ENCODE measurements at regions not wholly inside any gene's neighbourhood (a gene's known extent, or its start where the extent isn't known, plus 50 kb on each side); places are given as distances from the start of the nearest gene placed in this dataset.
"Not testable (repeated sequence)": the region's sequence is repeated elsewhere in the genome, so short reads cannot be mapped to it uniquely, and the experiment has no call there.

DNA sequence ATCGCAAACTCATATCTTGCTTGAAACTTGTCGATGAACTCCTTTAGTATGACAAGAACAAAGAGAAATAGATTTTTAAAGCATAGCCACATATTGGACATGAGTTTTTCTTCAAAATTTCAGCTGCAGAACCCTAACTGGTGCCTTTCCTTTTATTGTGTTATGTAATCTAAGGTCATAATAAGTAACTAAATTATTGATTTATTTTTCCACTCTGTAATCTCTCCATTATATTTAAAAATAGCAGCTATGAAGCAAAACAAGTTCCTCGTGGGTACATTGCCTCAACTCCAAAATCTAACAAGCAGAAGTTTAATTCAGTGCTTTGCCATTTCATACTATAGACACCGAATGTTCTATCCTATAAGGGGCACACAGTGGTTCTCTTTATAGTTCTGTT is 159.2 kb upstream of the PRSS1 start:
- in situ Hi-C loops (cut with HindIII; ENCODE audit: low pct_unique_long_range_greater_than_20kb, low sequenced_read_pairs), result no loop called here
- DNase-seq (ENCODE audit: low read depth, low spot score), result no peak

DNA sequence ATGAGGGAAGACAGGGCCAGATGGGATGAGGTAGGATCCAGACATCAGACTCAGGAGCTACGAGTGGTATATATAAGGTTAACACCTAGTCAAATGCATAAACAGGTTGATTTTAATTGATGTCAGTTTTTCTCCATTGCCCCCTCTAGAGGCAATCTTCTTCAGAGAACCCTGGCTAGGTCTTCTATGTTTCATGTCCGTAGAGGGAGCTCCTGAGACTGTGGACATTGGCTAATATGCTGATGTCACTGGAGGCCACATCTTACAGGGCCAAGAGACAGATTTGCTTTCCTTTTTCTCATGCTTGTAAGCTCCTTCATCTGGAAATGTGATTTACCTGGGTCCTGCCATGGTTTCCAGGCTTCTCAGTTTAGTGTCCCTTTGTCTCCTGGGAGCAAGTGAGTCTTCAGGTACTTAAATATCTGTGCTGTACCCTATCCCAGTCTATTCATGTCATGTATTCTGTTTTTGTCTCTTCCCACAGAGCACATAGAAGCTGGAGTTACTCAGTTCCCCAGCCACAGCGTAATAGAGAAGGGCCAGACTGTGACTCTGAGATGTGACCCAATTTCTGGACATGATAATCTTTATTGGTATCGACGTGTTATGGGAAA is 161.6 kb upstream of the PRSS1 start:
- DNase-seq (ENCODE audit: low read depth, low spot score), result peak; percentile 90
- in situ Hi-C loops (cut with HindIII; ENCODE audit: low pct_unique_long_range_greater_than_20kb, low sequenced_read_pairs), result no loop called here

DNA sequence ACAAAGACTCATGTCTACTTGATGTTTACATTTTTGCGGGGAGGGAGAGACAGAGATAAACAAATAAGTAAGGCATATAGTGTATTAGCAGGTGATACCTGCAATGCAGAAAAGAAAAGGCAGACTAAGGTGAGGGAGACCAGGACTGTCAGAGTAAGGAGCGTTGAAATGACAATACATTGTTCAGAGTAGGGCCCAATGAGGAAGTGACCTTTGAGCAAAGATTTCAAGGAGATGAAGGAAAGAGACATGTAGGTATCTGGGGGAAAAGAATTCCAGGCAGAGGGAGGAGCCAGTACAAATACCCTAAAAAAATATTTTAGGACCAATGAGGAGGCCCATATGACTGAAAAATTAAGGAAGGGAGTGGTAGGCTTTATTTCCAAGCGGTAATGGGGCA is 162.7 kb upstream of the PRSS1 start:
- DNase-seq (ENCODE audit: low read depth, low spot score), result no peak
- in situ Hi-C loops (cut with HindIII; ENCODE audit: low pct_unique_long_range_greater_than_20kb, low sequenced_read_pairs), result no loop called here

DNA sequence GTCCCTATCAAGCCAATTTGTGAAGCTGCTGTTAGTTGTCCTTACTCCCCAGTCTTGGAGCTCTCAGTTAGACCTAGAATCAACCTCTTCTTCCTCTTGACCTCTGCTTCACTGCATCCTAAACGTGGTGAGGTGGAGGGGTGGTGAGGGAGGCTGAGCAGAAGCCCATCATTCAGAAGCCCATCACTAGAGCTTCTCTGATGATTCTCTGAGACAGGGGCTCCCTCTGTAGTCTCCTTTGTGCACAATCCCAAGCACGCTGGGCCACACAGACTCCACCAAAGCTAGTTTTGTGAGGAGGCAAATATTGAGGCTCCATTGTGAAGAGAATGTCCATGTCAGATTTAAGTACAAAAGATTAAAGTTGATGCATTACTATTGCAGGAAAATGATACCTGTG is 163.8 kb upstream of the PRSS1 start:
- DNase-seq (ENCODE audit: low read depth, low spot score), result peak; percentile 46
- in situ Hi-C loops (cut with HindIII; ENCODE audit: low pct_unique_long_range_greater_than_20kb, low sequenced_read_pairs), result no loop called here

DNA sequence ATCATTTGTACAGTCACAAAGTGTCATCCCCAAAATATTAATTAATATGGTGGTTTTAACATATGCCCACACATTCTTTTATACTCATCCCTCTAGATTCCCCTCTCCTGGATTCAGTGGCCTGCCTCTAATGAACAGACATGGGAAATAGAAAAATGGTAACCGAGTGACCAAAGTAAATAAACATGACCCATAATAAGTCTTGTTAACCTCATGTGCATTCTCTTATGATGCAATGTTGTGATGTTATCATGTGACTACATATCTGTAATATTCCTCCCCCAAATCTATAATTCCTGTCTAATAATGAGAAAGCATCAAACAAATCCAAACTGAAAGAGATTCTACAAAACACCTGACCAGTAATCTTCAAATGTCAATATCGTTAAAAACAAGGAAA is 164.5 kb upstream of the PRSS1 start:
- no peak for DNase-seq (ENCODE audit: low read depth, low spot score)
- in situ Hi-C loops (cut with HindIII; ENCODE audit: low pct_unique_long_range_greater_than_20kb, low sequenced_read_pairs), result no loop called here

DNA sequence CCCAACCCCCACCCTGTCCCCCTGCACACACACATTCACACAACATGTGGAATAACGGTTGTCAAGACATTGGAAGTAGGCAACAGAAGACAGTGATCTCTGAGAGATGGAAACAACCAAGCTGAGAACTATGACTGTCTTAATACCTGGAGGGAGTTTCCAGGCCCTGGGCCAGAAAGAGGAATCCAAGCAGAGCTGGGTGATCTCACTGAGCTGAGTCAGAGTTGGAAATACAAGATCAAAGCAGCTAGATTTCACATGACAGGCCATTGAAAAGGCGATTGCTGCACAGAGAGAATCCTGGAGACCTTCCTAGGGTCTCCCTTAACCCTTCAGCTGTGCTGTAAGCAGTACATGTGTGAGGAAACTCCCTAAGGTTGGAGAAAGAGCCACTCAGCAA is 165.8 kb upstream of the PRSS1 start:
- in situ Hi-C loops (cut with HindIII; ENCODE audit: low pct_unique_long_range_greater_than_20kb, low sequenced_read_pairs), result no loop called here

DNA sequence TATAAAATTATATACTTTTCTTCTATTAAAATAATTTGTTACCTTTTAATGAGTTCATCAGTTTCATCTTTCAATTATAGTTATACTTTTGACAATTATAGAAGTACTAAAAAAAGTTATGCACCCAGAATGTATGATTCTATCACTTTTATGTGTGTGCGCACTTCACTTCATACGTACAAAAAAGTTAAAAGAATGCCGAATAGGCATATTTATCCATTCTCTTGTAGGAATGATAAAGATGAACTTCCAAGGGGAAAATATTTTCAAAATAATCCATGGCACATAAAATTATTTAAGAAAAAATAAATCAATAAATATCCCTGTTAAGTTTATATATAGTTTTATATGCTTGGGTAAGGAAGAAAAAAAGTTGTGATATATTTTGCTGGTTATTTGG is 166.9 kb upstream of the PRSS1 start:
- in situ Hi-C loops (cut with HindIII; ENCODE audit: low pct_unique_long_range_greater_than_20kb, low sequenced_read_pairs), result no loop called here
- no peak for DNase-seq (ENCODE audit: low read depth, low spot score)

More for the DNA sequence above, 165.8 kb upstream of the PRSS1 start:
- DNase-seq (ENCODE audit: low read depth, low spot score), result peak; percentile 62

DNA sequence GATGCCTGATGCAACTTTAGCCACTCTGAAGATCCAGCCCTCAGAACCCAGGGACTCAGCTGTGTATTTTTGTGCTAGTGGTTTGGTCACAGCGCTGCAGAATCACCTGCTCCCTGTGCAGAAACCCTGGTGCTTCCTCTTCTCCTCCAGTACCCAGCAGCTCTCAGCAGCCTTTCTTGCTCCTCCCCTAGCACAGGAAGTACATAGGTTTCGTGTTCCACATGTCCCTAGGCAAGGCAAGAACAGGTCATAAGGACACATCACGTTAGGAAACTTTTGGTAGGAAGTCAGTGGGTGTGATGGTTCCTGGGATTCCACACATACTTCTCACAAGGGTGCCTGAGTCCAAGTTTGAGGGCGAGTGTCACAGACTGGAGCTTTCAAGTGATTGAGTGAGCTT is 167.9 kb upstream of the PRSS1 start:
- DNase-seq (ENCODE audit: low read depth, low spot score), result peak; percentile 16
- in situ Hi-C loops (cut with HindIII; ENCODE audit: low pct_unique_long_range_greater_than_20kb, low sequenced_read_pairs), result no loop called here

DNA sequence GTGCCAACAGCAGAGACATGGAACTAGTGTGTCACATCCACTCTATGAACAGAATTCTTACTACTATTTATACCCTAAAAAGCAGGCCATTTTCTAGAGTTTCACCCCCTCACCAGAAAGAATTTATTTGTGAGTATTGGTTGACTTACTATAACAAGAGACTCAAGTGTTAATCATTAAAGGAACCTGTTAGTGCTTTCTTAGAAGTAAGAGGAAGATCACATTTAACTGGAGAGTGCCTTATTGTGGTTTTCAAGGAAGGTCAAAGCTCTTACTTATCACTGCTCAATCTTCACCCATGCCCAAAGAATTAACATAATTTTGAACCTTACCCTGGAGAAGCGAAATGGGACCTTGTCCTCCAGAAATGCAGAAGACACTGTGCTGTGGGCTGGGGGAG is 169.3 kb upstream of the PRSS1 start:
- in situ Hi-C loops (cut with HindIII; ENCODE audit: low pct_unique_long_range_greater_than_20kb, low sequenced_read_pairs), result no loop called here
- no peak for DNase-seq (ENCODE audit: low read depth, low spot score)

DNA sequence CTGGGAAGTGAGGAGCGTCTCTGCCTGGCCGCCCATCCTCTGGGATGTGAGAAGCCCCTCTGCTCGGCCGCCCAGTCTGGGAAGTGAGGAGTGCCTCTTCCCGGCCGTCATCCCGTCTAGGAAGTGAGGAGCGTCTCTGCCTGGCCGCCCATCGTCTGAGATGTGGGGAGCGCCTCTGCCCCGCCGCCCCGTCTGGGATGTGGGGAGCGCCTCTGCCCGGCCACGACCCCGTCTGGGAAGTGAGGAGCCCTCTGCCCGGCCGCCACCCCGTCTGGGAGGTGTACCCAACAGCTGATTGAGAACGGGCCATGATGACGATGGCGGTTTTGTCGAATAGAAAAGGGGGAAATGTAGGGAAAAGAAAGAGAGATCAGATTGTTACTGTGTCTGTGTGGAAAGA is 173.9 kb upstream of the PRSS1 start:
- DNase-seq (ENCODE audit: low read depth, low spot score); in situ Hi-C loops (cut with HindIII; ENCODE audit: low pct_unique_long_range_greater_than_20kb, low sequenced_read_pairs): not testable (repeated sequence)

DNA sequence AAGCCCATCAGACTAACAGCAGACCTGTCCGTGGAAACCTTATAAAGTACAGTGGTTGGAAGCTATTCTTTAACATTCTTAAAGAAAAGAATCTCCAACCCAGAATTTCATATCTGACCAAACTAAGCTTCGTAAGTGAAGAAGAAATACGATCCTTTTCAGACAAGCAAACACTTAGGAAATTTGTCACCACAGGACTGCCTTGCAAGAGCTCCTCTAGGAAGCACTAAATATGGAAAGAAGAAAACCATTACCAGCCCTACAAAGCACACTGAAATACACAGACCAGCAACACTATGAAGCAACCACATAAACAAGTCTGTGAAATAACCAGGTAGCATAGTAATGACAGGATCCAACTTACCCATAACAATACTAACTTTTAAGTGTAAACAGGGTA is 177.7 kb upstream of the PRSS1 start:
- in situ Hi-C loops (cut with HindIII; ENCODE audit: low pct_unique_long_range_greater_than_20kb, low sequenced_read_pairs), result no loop called here
- no peak for DNase-seq (ENCODE audit: low read depth, low spot score)

DNA sequence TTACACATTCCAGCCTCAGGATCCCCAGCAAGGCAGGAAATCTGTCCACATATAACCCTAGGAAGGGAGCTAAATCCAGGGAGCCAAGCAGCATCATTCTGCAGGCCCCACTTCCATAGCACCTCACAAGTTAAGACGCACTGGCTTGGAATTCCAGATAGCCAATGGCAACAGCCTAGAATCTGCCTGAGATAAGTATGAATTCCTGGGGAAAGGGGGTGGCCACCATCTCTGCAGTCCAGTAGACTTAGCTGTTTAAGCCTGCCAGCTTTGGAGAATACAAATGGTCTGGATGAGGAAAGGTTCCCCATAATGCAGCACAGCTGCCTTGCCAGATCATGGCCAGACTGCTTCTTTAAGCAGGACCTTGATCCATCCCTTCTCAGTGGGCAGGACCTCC is 179.4 kb upstream of the PRSS1 start:
- no peak for DNase-seq (ENCODE audit: low read depth, low spot score)
- in situ Hi-C loops (cut with HindIII; ENCODE audit: low pct_unique_long_range_greater_than_20kb, low sequenced_read_pairs), result no loop called here

DNA sequence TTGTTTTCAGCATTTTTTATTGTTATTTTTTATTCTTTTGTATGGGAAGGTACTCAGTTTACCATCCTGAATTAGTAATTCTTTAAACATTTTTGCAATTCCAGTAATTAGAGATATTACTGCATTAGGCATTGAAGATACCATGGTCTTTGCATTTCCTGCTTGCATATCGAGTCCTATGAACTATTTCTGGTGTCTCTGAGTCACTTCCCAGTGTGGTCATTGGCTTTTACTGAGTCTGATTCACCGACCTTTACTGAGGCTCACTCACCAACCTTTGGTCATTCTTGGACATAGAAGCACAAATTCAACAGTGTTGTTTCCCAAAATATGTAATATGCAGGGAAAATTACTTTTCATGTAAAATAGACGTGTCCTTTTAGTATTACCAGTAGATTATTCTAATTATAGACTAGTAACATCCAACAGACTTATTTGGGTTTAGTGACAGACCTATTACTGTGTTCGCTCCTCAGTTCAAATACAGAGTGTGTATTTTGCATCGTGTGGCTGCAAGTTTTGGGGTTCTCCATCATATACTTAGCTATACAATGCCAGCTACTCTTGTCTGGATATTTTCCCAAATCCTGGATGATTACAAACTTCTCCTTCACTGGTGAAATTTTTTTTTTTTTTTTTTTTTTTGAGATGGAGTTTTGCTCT is 180.7 kb upstream of the PRSS1 start:
- in situ Hi-C loops (cut with HindIII; ENCODE audit: low pct_unique_long_range_greater_than_20kb, low sequenced_read_pairs), result no loop called here
- DNase-seq (ENCODE audit: low read depth, low spot score), result peak; percentile 40

DNA sequence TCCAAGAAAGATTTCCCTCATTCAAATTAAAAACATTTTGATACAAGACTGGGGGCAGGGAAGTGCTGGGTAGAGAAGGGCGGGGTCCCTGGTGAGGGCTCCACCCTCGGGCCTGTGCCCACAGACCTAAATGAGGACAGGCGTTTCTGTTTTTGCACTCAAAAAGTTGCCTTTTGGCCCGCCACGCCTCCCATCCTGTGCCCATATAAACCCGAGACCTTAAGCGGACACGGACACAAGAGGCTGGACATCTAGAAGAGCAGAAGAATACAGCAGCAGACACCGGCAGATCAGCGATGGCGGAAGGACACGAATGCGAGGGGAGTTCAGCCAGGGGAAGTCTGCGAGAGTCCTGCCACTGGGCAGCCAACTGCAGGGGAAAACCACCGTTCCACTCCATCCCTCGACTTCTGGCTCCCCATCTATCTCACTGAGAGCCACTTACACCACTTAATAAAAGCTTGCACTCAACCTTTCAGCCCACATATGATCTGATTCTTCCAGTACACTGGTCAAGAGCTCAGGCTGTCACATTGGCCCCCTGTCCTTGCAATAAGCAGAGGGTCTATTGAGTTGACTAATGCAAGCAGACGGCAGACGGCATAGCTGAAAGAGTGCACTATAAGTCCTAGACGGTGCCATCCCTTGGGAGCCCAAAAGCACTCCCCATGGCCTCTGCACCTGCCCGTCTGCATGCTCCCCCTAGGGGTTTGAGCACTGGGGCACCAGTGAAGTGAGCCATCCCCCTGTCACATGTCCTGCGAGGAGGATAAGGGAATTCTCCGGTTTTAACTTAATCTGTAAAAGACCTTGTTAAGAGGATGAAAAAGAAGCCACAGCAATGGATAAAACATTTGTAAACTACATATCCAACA is 181.8 kb upstream of the PRSS1 start:
- no peak for DNase-seq (ENCODE audit: low read depth, low spot score)
- in situ Hi-C loops (cut with HindIII; ENCODE audit: low pct_unique_long_range_greater_than_20kb, low sequenced_read_pairs), result no loop called here

DNA sequence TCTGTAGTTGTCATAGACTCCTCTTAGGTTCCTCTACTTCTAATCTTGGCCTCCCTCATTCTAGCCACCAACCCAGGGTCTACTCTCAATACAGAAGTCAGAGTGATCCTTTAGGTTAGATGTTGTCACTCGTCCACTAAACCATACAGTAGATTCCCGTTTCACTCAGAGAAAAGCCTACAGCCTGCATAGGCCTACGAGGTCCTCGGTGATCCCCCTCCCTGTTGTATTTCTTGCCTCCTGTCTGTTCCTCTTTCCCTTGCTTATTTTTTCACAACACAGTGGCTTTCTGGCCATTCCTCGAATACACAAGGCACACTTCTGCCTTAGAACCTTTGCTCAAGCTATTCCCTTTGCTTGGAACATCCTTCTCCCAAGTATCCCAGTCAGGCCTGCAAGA is 183.0 kb upstream of the PRSS1 start:
- in situ Hi-C loops (cut with HindIII; ENCODE audit: low pct_unique_long_range_greater_than_20kb, low sequenced_read_pairs), result no loop called here
- no peak for DNase-seq (ENCODE audit: low read depth, low spot score)

DNA sequence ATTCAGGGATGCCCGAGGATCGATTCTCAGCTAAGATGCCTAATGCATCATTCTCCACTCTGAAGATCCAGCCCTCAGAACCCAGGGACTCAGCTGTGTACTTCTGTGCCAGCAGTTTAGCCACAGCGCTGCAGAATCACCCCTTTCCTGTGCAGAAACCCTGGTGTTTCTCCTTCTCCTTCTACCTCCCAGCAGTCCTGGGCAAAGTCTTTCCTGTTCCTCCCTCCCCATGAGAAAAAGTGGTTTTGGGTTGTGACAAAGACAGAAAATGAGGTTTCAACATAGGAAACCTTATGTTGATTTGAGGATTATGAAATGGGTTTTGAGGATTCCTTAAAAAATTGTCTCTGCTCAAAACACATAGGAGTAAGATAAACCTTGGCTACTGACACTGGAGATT is 185.1 kb upstream of the PRSS1 start:
- in situ Hi-C loops (cut with HindIII; ENCODE audit: low pct_unique_long_range_greater_than_20kb, low sequenced_read_pairs); DNase-seq (ENCODE audit: low read depth, low spot score): not testable (repeated sequence)

DNA sequence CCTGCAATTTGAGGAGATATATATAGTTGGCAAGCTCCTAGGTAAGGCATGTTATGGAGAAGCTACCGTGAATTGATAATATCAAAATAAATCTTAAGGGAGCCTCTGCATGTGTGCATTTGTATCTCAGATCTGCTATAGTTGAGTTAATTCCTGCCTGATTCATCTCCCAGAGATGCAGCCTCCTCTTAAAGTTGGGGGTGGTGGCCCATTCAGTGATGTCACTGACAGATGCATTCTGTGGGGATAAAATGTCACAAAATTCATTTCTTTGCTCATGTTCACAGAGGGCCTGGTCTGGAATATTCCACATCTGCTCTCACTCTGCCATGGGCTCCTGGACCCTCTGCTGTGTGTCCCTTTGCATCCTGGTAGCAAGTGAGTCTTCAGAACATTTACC is 185.8 kb upstream of the PRSS1 start:
- in situ Hi-C loops (cut with HindIII; ENCODE audit: low pct_unique_long_range_greater_than_20kb, low sequenced_read_pairs), result no loop called here
- no peak for DNase-seq (ENCODE audit: low read depth, low spot score)

DNA sequence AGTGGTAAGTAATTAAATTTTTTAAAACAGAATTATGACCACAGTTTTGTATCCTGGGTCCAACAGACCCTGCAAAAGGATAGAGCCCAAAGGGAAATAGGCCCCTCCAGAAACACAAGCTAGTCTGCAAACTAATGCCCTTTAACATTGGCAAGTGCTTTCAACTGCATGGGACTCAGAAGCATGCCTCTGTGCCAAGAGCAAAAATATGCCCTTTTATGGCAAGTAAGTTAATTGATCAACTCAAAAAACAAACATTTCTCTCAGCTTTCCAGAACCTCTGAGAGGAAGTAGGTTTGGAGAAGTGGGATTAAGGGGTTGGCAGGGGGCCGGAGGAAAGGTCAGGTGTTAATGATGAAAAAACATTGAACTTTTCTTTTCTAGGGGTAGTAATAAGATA is 186.6 kb upstream of the PRSS1 start:
- DNase-seq (ENCODE audit: low read depth, low spot score), result no peak
- in situ Hi-C loops (cut with HindIII; ENCODE audit: low pct_unique_long_range_greater_than_20kb, low sequenced_read_pairs), result no loop called here

DNA sequence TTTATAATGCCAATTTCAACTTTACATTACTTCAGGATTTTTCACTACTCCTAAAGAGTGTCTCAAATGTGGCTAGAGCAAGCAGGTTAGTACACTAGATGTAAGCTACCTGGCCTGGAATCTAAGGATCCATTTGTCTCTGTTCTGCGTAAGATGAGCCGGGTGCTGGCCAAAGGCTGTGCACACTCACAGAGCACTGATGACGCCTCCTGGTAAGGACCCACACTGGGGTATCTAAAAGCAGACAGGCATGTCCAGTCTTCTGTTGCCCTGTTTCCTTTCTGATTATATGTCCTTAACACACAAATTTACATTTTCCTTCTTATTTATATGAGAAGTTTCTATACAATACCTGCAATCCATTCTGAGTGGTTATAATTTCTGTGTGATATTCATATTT is 187.9 kb upstream of the PRSS1 start:
- DNase-seq (ENCODE audit: low read depth, low spot score); in situ Hi-C loops (cut with HindIII; ENCODE audit: low pct_unique_long_range_greater_than_20kb, low sequenced_read_pairs): not testable (repeated sequence)

Data from SK-MEL-5 (cell line).